Breast epithelium (tissue), 4 donors: ENCODE measurements at regions not wholly inside any gene's neighbourhood (a gene's known extent, or its start where the extent isn't known, plus 50 kb on each side); places are given as distances from the start of the nearest gene placed in this dataset.

Source experiments
- DNase-seq, 2 donors: peaks; one replicate each; pipeline ENCODE4 v3.0.0-alpha.2; 2019; ENCODE audit warnings: low spot score in 2 of 2
- H3K27ac ChIP-seq, 2 donors: fragments of 200-600 bp; sonication (generic) in 1 of 2; one replicate each; pipeline ENCODE4 v1.5.1; 2016 to 2019; ENCODE audit warnings: mild to moderate bottlenecking in 1 of 2
- H3K27me3 ChIP-seq, 2 donors: fragments of 200-600 bp; sonication (generic) in 1 of 2; one replicate each; pipeline versions ENCODE4 v1.5.1 to v1.6.0; 2017 to 2019; ENCODE audit warnings: control low read depth in 1 of 2, mild to moderate bottlenecking in 1 of 2
- H3K36me3 ChIP-seq: fragments of 200-600 bp; one replicate; pipeline ENCODE4 v1.5.1; 2019
- H3K4me1 ChIP-seq, 2 donors: fragments of 200-600 bp; sonication (generic); one replicate each; pipeline ENCODE4 v1.5.1; 2016 to 2019; ENCODE audit warnings: control low read depth in 1 of 2
- H3K4me3 ChIP-seq, 3 donors: fragments of 200-600 bp; sonication (generic); 1 replicate in 2 of 3; 2 replicates in 1 of 3; pipeline ENCODE4 v1.5.1; 2016 to 2019; ENCODE audit warnings: mild to moderate bottlenecking in 3 of 3, moderate library complexity in 2 of 3
- H3K9me3 ChIP-seq, 2 donors: fragments of 200-600 bp; sonication (generic) in 1 of 2; one replicate each; pipeline ENCODE4 v1.5.1; 2016 to 2019; ENCODE audit warnings: control low read depth in 1 of 2
- POLR2A ChIP-seq: fragments of 450-650 bp; IDR thresholded peaks from one replicate; pipeline ENCODE4 v1.6.1; 2016; ENCODE audit warnings: antibody characterized with exemption, mild to moderate bottlenecking, moderate library complexity
- POLR2AphosphoS5 ChIP-seq, 3 donors: sonication (generic); formaldehyde crosslinking; IDR thresholded peaks; one replicate each; pipeline ENCODE4 v1.6.1; 2017; ENCODE audit warnings: antibody characterized with exemption in 3 of 3
- intact Hi-C: fragments of 100-400 bp; cut with DNase I; formaldehyde crosslinking; loops from one replicate; pipeline ENCODE4 v1.15.1; 2023; ENCODE audit warnings: low total_unique reads
- TF ChIP-seq, protein P1 (sequence below), 3 donors: fragments of 450-650 bp; IDR thresholded peaks; one replicate each; pipeline ENCODE4 v1.5.1; 2016 to 2017; ENCODE audit warnings: antibody characterized with exemption in 3 of 3, mild to moderate bottlenecking in 3 of 3, moderate library complexity in 3 of 3

DNA sequence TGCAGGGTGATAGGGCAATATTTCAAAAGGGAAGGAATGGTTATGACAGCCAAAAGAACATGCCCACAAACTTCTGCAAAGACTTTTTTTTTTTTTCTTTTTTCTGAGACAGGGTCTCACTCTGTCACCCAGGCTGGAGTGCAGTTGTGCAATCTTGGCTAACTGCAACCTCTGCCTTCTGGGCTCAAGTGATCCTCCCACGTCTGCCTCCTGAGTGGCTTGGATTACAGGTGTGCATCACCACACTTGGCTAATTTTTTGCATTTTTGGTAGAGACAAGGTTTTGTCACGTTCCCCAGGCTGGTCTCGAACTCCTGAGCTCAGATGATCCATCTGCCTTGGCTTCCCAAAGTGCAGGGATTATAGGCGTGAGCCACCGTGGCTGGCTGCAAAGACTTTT, 117.6 kb upstream of the ADGRF1 start:
- no peaks in the 10 kb centered on the region for H3K36me3 ChIP-seq
- no peaks in the 10 kb centered on the region for H3K4me1 ChIP-seq
- H3K27ac ChIP-seq: no peak overlapping the region
- no peaks in the 10 kb centered on the region for H3K9me3 ChIP-seq
- no peak for DNase-seq
- TF ChIP-seq POLR2AphosphoS5 (IDR thresholded peaks at IDR 0.05): no peak
- TF ChIP-seq, protein P1, sequence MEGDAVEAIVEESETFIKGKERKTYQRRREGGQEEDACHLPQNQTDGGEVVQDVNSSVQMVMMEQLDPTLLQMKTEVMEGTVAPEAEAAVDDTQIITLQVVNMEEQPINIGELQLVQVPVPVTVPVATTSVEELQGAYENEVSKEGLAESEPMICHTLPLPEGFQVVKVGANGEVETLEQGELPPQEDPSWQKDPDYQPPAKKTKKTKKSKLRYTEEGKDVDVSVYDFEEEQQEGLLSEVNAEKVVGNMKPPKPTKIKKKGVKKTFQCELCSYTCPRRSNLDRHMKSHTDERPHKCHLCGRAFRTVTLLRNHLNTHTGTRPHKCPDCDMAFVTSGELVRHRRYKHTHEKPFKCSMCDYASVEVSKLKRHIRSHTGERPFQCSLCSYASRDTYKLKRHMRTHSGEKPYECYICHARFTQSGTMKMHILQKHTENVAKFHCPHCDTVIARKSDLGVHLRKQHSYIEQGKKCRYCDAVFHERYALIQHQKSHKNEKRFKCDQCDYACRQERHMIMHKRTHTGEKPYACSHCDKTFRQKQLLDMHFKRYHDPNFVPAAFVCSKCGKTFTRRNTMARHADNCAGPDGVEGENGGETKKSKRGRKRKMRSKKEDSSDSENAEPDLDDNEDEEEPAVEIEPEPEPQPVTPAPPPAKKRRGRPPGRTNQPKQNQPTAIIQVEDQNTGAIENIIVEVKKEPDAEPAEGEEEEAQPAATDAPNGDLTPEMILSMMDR (IDR thresholded peaks at IDR 0.05): no peak
- no peak for TF ChIP-seq POLR2A
- intact Hi-C loops: no loop called here
- H3K4me3 ChIP-seq: no peak overlapping the region
- no peaks in the 10 kb centered on the region for H3K27me3 ChIP-seq

DNA sequence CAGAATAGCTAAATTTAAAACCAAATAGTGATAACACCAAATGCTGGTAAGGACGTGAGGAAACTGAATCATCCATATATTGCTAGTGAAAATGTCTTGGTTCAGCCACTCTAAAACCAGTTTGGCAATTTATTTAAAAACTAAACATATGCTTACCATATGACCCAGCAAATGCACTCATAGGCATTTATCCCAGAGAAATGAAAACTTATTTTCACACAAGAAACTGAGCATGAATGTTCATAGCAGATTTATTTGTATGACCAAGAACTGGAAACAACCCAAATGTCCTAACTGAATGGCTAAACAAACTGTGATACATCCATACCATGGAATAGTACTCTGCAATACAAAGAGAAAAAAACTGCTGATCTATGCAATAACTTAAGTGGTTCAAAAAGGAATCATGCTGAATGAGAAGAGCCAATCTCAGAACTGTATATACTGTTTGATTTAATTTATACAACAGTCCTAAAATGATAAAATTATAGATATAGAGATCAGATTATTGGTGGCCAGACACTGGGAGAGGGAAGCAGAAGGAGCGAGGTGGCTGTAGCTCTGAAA, 115.6 kb upstream of the ADGRF1 start:
- no peaks in the 10 kb centered on the region for H3K36me3 ChIP-seq
- H3K27me3 ChIP-seq: no peaks in the 10 kb centered on the region
- no peak for TF ChIP-seq POLR2AphosphoS5 (IDR thresholded peaks at IDR 0.05)
- no peak for TF ChIP-seq POLR2A
- TF ChIP-seq, protein P1 (IDR thresholded peaks at IDR 0.05): no peak
- H3K4me1 ChIP-seq: no peaks in the 10 kb centered on the region
- intact Hi-C loops: no loop called here
- H3K27ac ChIP-seq: no peak overlapping the region
- H3K9me3 ChIP-seq: no peaks in the 10 kb centered on the region
- no peak overlapping the region for H3K4me3 ChIP-seq
- no peak for DNase-seq

DNA sequence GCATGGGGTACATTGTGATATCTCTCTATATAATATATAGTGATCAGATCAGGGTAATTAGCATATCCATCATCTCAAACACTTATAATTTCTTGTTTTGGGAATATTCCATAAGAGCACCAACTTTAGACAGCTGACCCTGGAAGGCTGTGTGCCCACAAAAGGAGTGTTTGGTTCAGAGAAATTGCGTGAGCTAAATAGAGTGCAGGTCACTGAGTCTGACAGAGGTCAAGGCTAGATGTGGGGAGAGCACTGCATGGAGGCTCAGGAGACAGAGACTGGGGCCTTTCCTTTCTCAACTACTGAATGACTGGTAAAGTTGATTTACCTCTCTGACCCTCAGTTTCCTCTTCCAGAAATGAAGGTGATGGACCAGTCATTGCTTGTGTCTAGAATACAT, 114.9 kb upstream of the ADGRF1 start:
- DNase-seq: no peak
- Histone ChIP-seq H3K36me3 (no peaks in the 10 kb centered on the region), H3K9me3 (no peaks in the 10 kb centered on the region), H3K4me1 (no peaks in the 10 kb centered on the region), H3K27me3 (no peaks in the 10 kb centered on the region), H3K27ac (no peak overlapping the region), H3K4me3 (no peak overlapping the region)
- TF ChIP-seq, protein P1 (IDR thresholded peaks at IDR 0.05): no peak
- TF ChIP-seq POLR2A: no peak
- intact Hi-C loops: no loop called here

DNA sequence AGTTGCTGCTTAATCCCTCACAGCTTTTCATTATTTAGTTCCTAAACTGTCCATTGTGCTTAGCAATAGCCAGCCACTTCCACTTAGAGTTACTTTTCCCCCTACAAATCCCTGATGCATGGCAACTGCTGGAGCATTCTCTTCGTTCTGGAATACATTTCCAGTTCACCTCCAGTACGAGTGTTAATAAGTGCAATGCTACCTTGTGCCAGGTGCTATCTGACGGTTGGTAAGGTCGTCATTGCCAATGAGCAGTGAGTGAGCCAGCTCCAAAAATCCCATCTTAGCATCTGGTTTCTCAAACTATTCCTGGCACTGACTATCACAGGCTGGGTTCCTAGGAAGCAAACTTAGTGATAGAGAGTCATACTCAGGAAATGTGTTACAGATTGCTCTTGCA, 114.1 kb upstream of the ADGRF1 start:
- Histone ChIP-seq H3K27me3 (no peaks in the 10 kb centered on the region), H3K4me1 (no peaks in the 10 kb centered on the region), H3K36me3 (no peaks in the 10 kb centered on the region), H3K4me3 (no peak overlapping the region), H3K9me3 (no peaks in the 10 kb centered on the region), H3K27ac (no peak overlapping the region)
- intact Hi-C loops: no loop called here
- no peak for DNase-seq
- TF ChIP-seq, protein P1 (IDR thresholded peaks at IDR 0.05): no peak
- TF ChIP-seq POLR2AphosphoS5 (IDR thresholded peaks at IDR 0.05) (no peak), POLR2A (no peak)

DNA sequence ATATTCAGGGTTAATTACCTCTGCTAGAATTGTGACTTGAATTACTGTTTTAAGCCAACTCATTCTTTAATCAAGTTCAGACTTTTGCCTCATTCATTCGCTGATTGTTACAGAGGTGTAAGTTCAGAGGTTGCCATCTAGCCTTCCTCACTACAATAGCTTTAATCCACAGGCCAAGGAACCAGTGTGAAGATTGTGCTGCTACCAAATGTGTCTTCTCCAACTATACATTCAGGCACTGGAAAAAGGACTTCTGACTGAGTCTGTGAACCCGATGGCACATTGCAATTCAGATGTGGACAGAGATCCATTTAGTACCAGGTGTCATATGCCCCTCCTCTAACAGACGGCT, 111.2 kb upstream of the ADGRF1 start:
- intact Hi-C loops: no loop called here
- DNase-seq: no peak
- H3K9me3 ChIP-seq: no peaks in the 10 kb centered on the region

More for the DNA sequence above, 111.2 kb upstream of the ADGRF1 start:
- no peaks in the 10 kb centered on the region for H3K36me3 ChIP-seq
- no peak for TF ChIP-seq POLR2AphosphoS5 (IDR thresholded peaks at IDR 0.05)
- TF ChIP-seq, protein P1 (IDR thresholded peaks at IDR 0.05): no peak
- no peak for TF ChIP-seq POLR2A
- H3K27ac ChIP-seq: no peak overlapping the region
- H3K27me3 ChIP-seq: no peaks in the 10 kb centered on the region
- no peak overlapping the region for H3K4me3 ChIP-seq
- no peaks in the 10 kb centered on the region for H3K4me1 ChIP-seq
